GM23338 (cell line): ENCODE measurements at regions not wholly inside any gene's neighbourhood (a gene's known extent, or its start where the extent isn't known, plus 50 kb on each side); places are given as distances from the start of the nearest gene placed in this dataset.

Experiments used
- CTCF ChIP-seq, 2 experiments: fragments of 200-600 bp in 1 of 2; sonication (generic) in 1 of 2; conservative IDR thresholded peaks; 2 replicates each; pipeline versions ENCODE4 v1.5.1 to v1.6.1; 2016 to 2017; ENCODE audit warnings: antibody characterized with exemption in 2 of 2, low read depth in 2 of 2, mild to moderate bottlenecking in 2 of 2, moderate library complexity in 1 of 2
- EZH2 ChIP-seq: fragments of 200-600 bp; sonication (generic); IDR thresholded peaks from one replicate; pipeline ENCODE4 v1.8.0; 2017; ENCODE audit warnings: antibody characterized with exemption, mild to moderate bottlenecking, low read depth; ENCODE audit not compliant: unreplicated experiment
- EZH2phosphoT487 ChIP-seq: fragments of 200-600 bp; sonication (generic); IDR thresholded peaks from one replicate; pipeline ENCODE4 v1.8.1; 2018; ENCODE audit warnings: antibody characterized with exemption; ENCODE audit not compliant: unreplicated experiment
- NANOG ChIP-seq: IDR thresholded peaks from 2 replicates; pipeline ENCODE4 v1.6.1; 2016; ENCODE audit warnings: antibody characterized with exemption, borderline replicate concordance
- POLR2AphosphoS5 ChIP-seq: IDR thresholded peaks from 2 replicates; pipeline ENCODE4 v1.6.1; 2016; ENCODE audit warnings: antibody characterized with exemption, low read depth
- REST ChIP-seq: IDR thresholded peaks from one replicate; pipeline ENCODE4 v1.6.1; 2018; ENCODE audit warnings: antibody characterized with exemption; ENCODE audit not compliant: unreplicated experiment
- ZNF331 ChIP-seq: fragments of 250-450 bp; sonication (Bioruptor Pico); IDR thresholded peaks from 2 replicates; pipeline ENCODE4 v1.5.0; 2020; ENCODE audit warnings: low read depth, mild to moderate bottlenecking, moderate library complexity

DNA sequence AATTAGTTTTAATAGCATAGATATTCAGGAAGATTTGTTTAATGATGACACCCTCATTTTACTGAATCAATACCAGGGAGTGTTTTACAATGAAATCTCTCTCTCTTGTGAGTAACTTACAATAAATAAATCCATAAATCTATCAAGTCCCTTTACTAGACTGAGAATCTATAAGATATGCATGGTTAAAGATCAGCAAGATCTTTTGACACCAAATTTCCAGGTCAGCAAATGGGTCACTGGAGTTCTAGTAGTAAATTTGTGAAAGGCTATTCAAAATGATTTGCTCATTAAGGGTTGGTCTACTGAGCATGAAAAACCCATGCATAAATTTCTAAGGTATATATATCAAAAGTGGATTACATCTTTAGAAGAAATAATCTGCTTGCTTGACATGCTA is 512.1 kb upstream of the ITGA1 start:
- TF ChIP-seq POLR2AphosphoS5 (no peak), CTCF (conservative IDR thresholded peaks at IDR 0.05; ENCODE audit: low read depth in 2 of 2) (no peak), REST (no peak), EZH2 (no peak), NANOG (no peak), ZNF331 (CRISPR knock-in tag) (no peak), EZH2phosphoT487 (no peak)
